Bronchial epithelial cell (primary cell): ENCODE measurements at regions not wholly inside any gene's neighbourhood (a gene's known extent, or its start where the extent isn't known, plus 50 kb on each side); places are given as distances from the start of the nearest gene placed in this dataset.

Experiments
- DNase-seq: peaks from one replicate; pipeline ENCODE4 v3.0.0-alpha.2; 2010; ENCODE audit warnings: low read depth
- FAIRE-seq: peaks from 2 replicates; lab custom pipeline; 2011; peaks lifted over from hg19 to GRCh38; lab: Jason Lieb, UNC
- H3K27me3 ChIP-seq: 2 replicates; pipeline ENCODE4 v1.5.1; 2011; ENCODE audit warnings: low read length; ENCODE audit not compliant: control insufficient read depth, insufficient read depth
- H3K36me3 ChIP-seq: 2 replicates; pipeline ENCODE4 v1.5.1; 2011; ENCODE audit warnings: low read length; ENCODE audit not compliant: control insufficient read depth, insufficient read depth
- H3K4me3 ChIP-seq: 2 replicates; pipeline ENCODE4 v1.5.1; 2011; ENCODE audit warnings: mild to moderate bottlenecking, low read depth, low read length, control low read depth
- TF ChIP-seq, protein P1 (sequence below): IDR thresholded peaks from 2 replicates; pipeline ENCODE4 v1.5.1; 2011; ENCODE audit warnings: mild to moderate bottlenecking, moderate library complexity, low read length, control low read depth, inconsistent platforms; ENCODE audit not compliant: insufficient read depth, severe bottlenecking

DNA sequence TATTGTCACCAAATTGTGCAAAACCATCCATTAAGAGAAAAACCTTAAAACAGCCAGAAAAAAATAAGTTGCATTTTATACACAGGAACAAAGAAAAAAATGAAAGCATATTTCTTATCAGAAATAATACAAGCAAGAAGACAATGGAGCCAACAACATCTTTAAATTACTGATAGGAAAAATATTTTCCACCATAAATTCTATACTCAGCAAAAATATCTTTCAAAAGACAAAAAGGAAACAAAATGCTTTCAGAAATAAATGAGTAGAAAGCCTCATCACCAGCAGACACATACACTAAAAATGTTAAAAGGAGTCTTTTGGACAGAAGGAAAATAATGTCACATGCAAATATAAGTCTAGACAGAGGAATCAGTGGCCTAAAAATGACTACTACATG is 106.4 kb upstream of the TRIB2 start:
- Histone ChIP-seq H3K4me3 (no peak overlapping the region), H3K36me3 (no peaks in the 10 kb centered on the region), H3K27me3 (no peaks in the 10 kb centered on the region)
- no peak for DNase-seq
- TF ChIP-seq, protein P1, sequence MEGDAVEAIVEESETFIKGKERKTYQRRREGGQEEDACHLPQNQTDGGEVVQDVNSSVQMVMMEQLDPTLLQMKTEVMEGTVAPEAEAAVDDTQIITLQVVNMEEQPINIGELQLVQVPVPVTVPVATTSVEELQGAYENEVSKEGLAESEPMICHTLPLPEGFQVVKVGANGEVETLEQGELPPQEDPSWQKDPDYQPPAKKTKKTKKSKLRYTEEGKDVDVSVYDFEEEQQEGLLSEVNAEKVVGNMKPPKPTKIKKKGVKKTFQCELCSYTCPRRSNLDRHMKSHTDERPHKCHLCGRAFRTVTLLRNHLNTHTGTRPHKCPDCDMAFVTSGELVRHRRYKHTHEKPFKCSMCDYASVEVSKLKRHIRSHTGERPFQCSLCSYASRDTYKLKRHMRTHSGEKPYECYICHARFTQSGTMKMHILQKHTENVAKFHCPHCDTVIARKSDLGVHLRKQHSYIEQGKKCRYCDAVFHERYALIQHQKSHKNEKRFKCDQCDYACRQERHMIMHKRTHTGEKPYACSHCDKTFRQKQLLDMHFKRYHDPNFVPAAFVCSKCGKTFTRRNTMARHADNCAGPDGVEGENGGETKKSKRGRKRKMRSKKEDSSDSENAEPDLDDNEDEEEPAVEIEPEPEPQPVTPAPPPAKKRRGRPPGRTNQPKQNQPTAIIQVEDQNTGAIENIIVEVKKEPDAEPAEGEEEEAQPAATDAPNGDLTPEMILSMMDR = no peak
- FAIRE-seq = no peak

DNA sequence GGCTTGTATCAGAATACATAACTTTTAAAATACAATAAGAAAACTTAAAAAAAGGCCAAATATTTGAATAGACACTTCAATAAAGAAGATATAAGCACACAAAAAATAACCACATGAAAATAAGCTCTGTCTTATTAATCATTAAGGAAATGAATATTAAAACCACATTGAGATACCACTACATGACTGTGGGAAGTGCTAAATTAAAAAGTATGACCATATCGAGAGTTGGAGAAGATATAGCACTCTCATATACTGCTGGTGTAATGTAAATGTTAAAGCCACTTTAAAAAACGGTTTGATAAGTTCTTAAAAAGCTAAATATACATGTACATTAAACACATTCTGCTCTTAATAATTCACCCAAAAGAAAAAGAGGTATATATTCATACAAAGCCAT is 104.6 kb upstream of the TRIB2 start:
- Histone ChIP-seq H3K36me3 (no peaks in the 10 kb centered on the region), H3K27me3 (no peaks in the 10 kb centered on the region), H3K4me3 (no peak overlapping the region)
- FAIRE-seq = no peak
- TF ChIP-seq, protein P1 = no peak
- no peak for DNase-seq

DNA sequence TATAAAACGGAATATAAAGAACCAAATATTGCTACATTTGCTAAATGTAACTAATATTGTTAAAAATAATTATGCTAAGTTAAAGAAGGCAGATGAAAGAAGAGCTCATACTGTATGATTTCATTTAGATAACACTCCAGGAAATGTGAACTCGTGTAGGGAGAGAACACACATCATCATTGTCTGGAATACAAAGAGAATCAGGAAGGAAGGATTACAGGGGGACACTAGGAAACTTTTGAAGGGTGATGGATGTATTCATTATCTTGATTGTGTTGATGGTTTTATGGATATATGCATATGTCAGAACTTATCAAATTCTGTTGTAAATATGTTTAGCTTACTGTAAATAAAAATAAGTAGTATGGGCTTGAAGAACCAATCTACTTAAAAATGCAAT is 104.1 kb upstream of the TRIB2 start:
- TF ChIP-seq, protein P1 = no peak
- Histone ChIP-seq H3K4me3 (no peak overlapping the region), H3K27me3 (no peaks in the 10 kb centered on the region), H3K36me3 (no peaks in the 10 kb centered on the region)
- FAIRE-seq (no peak), DNase-seq (no peak)

DNA sequence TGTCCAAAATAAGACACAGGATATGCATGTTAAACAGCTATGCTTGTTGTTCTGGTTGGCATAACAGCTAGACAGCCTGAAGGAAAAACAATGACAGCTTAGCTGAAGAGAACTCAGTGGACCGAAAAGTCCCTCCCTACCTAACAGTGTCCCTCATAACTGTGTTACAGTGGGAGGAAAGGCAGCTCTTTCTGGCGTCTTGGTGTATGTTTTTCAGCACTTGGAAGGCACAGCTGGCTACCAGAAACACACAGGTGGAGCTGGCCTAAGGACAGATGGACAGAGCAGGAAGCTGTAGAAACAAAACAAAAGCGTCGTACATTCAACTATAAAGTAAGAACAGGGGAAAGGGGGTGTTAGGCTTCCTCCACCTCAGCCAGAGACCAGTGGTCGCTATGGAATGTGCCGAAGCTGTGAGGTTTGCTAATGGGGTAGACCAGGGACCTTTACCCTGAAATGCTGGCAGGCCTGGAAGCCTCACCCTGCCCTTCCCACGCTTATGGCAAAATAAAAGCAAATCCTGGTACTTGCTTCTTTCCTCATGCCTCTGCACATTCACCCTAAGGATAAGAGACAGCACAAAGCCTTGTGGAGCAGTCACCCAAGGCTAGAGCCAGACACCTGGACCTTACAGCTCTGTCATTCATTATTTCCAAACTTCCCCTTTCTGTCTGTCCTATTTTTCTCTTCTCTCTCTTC is 103.5 kb upstream of the TRIB2 start:
- TF ChIP-seq, protein P1 = no peak
- no peaks in the 10 kb centered on the region for H3K36me3 ChIP-seq
- no peaks in the 10 kb centered on the region for H3K27me3 ChIP-seq
- DNase-seq (no peak), FAIRE-seq (peak; percentile 7)
- no peak overlapping the region for H3K4me3 ChIP-seq

DNA sequence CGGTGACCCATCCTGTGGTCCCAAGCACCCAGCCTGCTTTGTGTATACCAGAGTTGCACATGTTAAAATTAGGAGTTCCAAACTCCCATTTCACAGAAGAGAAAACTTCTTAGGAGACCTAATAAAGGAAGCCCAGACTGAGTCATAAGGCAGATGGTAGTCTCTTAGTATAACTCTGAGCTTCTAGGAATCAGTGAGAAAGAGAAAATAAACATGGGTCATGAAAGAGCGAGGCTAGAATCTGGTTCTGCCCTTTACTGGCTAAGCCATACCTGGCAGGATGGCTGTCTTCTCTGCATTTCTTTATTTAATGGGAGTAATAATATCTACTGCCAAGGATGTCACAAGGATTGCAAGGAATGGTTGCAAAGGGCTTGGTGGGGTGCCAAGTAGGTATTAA is 101.2 kb upstream of the TRIB2 start:
- Histone ChIP-seq H3K4me3 (no peak overlapping the region), H3K27me3 (no peaks in the 10 kb centered on the region), H3K36me3 (no peaks in the 10 kb centered on the region)
- FAIRE-seq (no peak), DNase-seq (no peak)
- TF ChIP-seq, protein P1 = no peak

DNA sequence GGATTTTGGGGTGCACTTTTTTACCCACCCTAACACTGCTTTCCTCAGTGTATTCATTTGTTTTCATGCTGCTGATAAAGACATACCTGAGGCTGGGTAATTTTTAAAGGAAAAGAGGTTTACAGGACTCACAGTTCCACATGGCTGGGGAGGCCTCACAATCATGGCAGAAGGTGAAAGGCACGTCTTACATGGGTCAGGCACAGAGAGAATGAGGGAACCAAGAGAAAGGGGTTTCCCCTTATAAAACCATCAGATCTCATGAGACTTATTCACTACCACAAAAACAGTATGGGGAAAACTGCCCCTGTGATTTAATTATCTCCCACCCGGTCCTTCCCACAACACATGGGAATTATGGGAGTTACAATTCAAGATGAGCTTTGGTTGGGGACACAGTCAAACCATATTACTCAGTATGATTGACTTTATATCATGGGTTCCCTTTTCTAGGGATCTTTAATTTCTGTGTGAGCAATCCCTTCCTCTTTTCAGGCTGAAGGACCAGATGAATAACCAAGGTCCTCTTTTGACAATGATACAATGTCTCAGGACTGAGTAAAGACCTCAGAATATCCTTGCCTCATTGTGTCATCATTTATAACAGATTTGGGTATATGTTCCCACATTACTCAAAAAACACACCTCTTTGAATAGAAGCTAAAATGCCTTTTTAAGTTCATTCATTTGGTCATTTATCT is 100.1 kb upstream of the TRIB2 start:
- Histone ChIP-seq H3K27me3 (no peaks in the 10 kb centered on the region), H3K36me3 (no peaks in the 10 kb centered on the region), H3K4me3 (no peak overlapping the region)
- no peak for FAIRE-seq
- DNase-seq = no peak
- TF ChIP-seq, protein P1 = no peak
